Stimulated activated CD8-positive, alpha-beta memory T cell treated with anti-CD3 and anti-CD28 coated beads, Interleukin-15, amount 100 ng/mL, for 4 hours (primary cell): ENCODE measurements at regions not wholly inside any gene's neighbourhood (a gene's known extent, or its start where the extent isn't known, plus 50 kb on each side); places are given as distances from the start of the nearest gene placed in this dataset.

Source experiments
- DNase-seq, 2 donors: peaks; one replicate each; pipeline ENCODE4 v3.0.0-alpha.2; 2020; ENCODE audit warnings: low read depth in 2 of 2

GRCh38 chr16:86089334-86089900 lies 190.5 kb downstream of the IRF8 start:
- DNase-seq: no peak

GRCh38 chr16:86089991-86090390 lies 191.0 kb downstream of the IRF8 start:
- DNase-seq: no peak

- DNase-seq: no peak
Observed at GRCh38 chr16:86090461-86091170, 191.7 kb downstream of the IRF8 start.

GRCh38 chr16:86091976-86092375 lies 193.0 kb downstream of the IRF8 start:
- DNase-seq: no peak

- no peak for DNase-seq
Observed at GRCh38 chr16:86092586-86093480, 193.9 kb downstream of the IRF8 start.

- DNase-seq: no peak
Observed at GRCh38 chr16:86093801-86094750, 195.1 kb downstream of the IRF8 start.

- DNase-seq: no peak
Observed at GRCh38 chr16:86095131-86095752, 196.3 kb downstream of the IRF8 start.

- no peak for DNase-seq
Observed at GRCh38 chr16:86095906-86096485, 197.0 kb downstream of the IRF8 start.

- no peak for DNase-seq
Observed at GRCh38 chr16:86096850-86097249, 197.9 kb downstream of the IRF8 start.

- no peak for DNase-seq
Observed at GRCh38 chr16:86099326-86099725, 200.4 kb downstream of the IRF8 start.

GRCh38 chr16:86100205-86101136 lies 201.5 kb downstream of the IRF8 start:
- DNase-seq: no peak

GRCh38 chr16:86101137-86101896 lies 202.4 kb downstream of the IRF8 start:
- DNase-seq: no peak

- DNase-seq: no peak
Observed at GRCh38 chr16:86101897-86102157, 202.9 kb downstream of the IRF8 start.

GRCh38 chr16:86103320-86103719 lies 204.4 kb downstream of the IRF8 start:
- no peak for DNase-seq

- DNase-seq: no peak
Observed at GRCh38 chr16:86104537-86105048, 205.6 kb downstream of the IRF8 start.

GRCh38 chr16:86107215-86107825 lies 208.4 kb downstream of the IRF8 start:
- DNase-seq: no peak

- DNase-seq: no peak
Observed at GRCh38 chr16:86108062-86108461, 209.1 kb downstream of the IRF8 start.

- DNase-seq: no peak
Observed at GRCh38 chr16:86110134-86110533, 211.2 kb downstream of the IRF8 start.
